ENCODE measurements at regions not wholly inside any gene's neighbourhood (a gene's known extent, or its start where the extent isn't known, plus 50 kb on each side); places are given as distances from the start of the nearest gene placed in this dataset.

DNA sequence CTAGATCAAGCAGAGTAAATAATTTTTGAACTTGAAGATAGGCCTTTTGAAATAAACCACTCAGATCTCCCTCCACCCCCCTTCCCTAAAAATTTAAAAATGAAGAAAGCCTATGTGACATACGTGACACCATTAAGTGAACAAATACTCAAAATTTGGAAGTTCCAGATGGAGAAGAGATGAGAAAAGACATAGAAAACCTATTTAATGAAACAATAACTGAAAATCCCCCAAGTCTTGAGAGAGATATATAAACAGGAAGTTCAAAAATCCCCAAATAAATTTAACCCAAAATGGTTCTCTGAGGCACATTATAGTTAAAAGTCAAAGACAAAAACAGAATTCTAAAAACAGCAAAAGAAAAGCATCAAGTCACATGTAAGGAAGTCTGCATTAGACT, 428.6 kb downstream of the PSAT1 start:
- no peak for DNase-seq (ENCODE audit: low spot score)

DNA sequence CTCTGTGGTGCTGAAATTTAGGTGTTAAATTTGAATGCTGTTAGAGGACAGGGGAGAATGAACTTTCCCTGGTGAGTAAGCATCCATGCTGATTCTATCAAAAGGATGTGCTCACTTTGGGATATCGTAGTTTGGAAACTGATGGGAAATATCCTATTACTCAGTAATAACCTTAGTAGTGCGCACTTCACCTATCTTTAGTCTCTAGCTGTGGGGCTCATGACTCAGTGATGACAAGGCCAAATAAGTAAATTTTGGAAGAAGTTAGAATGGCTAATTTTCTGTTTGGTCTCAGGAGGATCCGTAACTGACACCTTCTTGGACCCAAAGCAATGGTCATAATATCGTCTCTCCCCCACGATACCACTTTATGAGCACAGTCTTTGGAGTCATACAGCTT, 448.4 kb downstream of the PSAT1 start:
- DNase-seq (ENCODE audit: low spot score): no peak

DNA sequence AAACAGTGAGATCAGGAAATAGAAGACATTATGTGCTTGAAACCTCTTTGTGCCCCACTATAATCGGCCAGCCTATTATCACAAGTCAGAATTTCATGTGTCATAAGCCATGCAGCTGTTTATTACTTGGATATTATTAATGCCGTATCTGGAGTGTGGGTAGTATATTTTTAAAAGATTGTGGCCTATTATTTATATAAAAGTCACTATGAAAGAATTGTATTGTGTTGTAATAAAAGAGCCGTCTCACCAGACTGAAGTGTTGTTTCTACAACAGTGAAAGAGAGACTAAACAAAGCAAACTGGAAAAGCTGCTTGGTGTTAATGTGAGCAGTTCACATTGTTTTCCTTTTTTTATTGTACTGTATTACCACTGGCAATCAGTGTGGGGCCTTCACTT, 449.1 kb downstream of the PSAT1 start:
- DNase-seq (ENCODE audit: low spot score): no peak

DNA sequence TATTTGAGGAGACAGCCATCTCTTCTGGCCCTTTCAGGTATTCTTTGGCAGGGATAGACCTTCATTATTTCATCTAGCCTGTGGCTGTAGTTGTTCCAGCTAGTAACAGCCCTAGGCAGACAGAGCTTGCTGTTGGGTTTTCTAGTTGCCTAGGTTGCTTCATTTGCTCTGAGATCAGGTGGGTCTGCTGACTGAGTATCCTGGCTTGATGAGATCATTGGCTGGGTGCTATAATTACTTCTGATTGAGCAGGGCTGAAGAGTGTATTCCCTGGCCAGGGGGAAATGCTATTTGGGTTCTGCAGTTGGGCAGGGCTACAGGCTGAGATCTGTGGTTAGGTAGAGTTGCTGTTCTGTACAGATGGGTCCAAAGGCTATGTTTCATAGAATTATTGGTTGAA, 456.1 kb downstream of the PSAT1 start:
- no peak for DNase-seq (ENCODE audit: low spot score)

GRCh38 chr9:78756813-78757510, 460.0 kb downstream of the PSAT1 start:
- peak; percentile 28 for DNase-seq (ENCODE audit: low spot score)

DNA sequence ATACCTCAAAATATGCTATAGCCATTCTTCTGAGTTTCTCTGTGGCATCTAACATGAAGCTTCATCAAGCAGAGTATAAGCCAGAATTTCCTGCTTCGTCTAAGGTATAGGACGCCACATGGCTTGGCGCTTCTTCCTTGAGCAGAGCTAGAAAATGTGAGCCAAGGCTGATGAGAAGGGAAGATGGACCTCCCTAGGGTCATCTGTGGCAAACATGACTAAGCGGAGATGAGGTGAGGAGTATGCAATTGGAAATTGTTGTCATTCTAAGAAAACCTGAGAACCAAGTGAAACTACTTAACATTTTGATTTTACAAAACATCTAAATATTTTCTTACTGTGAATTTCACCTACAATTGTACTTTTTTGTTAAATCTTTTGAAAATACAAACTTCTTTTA, 466.5 kb downstream of the PSAT1 start:
- DNase-seq (ENCODE audit: low spot score): no peak

DNA sequence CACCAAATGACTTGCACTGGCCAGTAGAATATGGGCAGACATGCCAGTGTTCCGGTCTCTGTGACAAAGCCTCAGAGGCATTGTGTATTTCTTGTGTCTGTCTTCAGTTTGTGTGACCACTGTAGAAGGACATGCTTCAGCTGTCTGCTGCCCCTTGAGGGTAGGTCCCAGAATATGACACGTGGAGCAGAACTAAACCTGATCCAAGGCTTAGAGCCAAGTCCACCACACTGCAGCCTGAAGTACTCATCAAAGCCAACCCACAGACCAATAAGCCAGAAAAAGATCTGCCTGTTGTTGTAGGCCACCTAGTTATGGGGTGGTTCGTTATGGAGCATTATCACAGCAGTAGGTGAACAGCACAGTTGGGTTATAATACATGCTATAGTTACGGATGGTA, 468.9 kb downstream of the PSAT1 start:
- no peak for DNase-seq (ENCODE audit: low spot score)

DNA sequence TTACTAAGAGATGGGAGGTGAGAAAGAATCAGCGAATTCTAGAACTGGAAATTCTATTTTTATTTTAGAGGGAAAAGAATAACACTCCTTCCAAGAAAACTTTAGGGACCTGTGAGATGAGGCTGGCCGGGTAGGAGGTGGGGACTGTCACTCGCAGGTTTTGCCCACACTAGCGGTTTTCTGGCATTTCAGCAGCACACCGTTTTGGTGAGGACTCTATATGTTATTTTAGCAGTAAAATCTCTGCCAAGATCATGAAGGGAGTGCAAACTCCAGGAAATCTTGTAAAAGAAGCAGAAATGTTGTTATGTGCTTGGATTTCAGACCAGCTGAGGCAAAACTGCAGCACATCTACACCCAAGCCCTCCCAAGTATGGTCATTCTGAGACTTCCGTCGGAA, 470.6 kb downstream of the PSAT1 start:
- no peak for DNase-seq (ENCODE audit: low spot score)

GRCh38 chr9:78769690-78770089, 472.8 kb downstream of the PSAT1 start:
- no peak for DNase-seq (ENCODE audit: low spot score)

DNA sequence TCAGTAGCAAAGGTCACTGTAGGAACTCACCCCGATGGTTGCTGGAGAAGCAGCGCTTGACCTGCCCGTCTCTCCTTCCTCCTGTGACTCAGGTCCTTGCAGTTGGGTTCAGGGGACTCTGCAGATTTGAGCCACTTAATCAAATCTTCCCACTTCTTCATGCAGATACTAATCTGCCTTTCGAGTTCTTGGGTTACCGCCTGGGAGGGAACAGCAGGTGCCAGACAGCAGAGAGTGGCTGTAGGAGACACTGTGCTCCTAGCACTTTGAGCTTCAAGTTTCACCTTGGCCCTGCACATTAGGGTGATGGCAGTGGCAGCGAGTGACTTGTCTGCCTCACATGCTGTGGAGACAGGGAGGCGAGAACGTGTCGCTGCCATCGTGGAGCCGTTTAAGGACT, 478.3 kb downstream of the PSAT1 start:
- no peak for DNase-seq (ENCODE audit: low spot score)

- DNase-seq (ENCODE audit: low spot score): peak; percentile 8
These were observed 478.9 kb downstream of the PSAT1 start for GRCh38 chr9:78775696-78776295.

DNA sequence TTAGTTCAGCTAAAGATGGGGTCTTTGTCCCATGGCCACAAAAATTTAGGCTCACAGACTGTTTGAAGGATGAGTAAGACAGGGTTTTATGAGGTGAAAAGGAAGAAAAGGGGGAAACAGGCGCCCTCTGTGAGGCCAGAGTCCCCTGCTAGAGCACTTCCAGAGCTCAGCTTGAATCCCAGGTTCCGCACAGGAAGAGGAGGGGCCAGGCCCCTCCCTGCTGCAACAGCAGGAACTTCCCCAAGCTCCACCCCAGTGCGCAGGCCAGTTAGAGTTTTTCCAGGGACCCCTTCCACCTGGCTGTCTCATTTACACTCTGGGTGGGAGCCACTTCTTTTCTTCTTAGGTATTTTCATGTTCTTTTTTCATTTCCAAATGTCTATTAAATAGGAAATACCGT, 480.8 kb downstream of the PSAT1 start:
- no peak for DNase-seq (ENCODE audit: low spot score)

GRCh38 chr9:78778318-78778717, 481.4 kb downstream of the PSAT1 start:
- no peak for DNase-seq (ENCODE audit: low spot score)

- DNase-seq (ENCODE audit: low spot score): no peak
These were observed 482.0 kb downstream of the PSAT1 start for GRCh38 chr9:78778861-78779374.

DNA sequence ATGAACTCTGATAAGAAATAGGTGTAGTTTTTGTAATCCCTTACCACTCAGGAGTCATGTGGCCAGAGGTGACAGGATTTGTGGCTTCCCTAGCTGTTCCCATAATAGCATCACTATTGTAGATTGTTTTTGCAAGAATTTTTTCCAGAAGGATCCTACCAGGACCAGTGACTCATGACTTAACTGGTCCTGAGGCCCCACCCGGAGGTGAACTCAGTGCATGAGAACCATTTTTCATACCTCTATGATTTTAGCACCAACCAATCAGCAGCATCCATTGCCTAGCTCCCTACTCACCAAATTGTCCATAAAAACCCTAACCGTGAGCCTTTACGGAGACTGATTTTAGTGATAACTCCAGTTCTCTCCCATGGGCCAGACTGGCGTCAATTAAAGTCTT, 484.8 kb downstream of the PSAT1 start:
- DNase-seq (ENCODE audit: low spot score): no peak

- DNase-seq (ENCODE audit: low spot score): no peak
These were observed 485.3 kb downstream of the PSAT1 start for GRCh38 chr9:78782234-78782633.

GRCh38 chr9:78782858-78783257, 485.9 kb downstream of the PSAT1 start:
- no peak for DNase-seq (ENCODE audit: low spot score)

DNA sequence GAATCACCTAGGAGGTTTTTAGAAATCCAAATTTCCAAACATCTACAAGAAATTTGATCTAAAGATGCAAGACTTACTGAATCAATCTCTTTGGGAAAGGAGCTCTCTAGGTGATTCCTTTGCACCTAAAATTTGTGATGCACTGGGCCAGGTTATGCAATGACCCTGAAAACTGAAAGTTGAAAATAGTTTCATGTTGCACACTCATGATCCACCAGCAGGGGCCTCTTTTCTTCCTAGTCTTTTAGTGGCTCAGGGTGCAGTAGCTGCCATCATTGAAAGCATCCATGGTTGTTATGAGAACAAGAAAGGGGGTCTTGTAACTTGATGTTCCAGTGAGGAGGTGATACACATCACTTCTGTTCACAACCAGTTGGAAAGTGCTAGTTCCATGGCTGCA, 486.8 kb downstream of the PSAT1 start:
- DNase-seq (ENCODE audit: low spot score): peak; percentile 6

DNA sequence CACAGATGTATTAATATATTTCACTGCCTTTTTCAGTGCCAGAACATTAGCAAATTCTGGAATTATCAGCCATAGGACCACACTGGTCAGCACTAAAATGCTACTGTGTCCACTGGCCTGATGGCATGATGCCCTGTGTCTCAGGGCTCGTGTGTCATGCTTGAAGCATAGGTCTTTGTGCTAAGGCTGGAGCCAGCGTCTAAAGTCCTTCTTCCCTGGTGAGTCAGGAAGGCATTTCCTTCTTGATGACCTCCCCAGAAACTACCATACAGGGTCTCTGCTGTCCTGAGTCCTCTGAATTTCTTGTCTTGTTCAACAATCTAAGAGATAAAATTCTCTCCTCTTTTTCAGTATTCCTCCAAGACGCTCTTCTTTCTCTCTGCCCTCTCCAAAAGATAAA, 489.9 kb downstream of the PSAT1 start:
- DNase-seq (ENCODE audit: low spot score): no peak

DNA sequence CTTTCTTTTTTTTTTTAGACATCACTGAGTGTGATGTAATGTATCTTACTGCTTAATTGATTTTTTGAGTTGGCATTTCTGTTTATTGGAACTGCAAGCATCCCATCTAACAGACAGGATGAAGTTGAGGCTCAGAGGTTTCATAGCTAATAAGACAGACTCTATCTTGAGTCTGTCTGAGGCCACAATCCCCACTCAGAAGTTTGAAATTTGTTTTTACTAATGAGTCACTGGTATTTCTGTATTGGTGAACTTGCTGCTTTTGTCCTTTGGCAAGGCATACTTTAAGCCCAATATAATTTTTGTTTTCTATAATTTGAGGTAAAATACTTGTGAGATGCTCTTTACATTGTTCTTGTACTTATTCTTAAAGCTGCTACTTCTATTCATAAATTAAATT, 491.2 kb downstream of the PSAT1 start:
- no peak for DNase-seq (ENCODE audit: low spot score)

GRCh38 chr9:78791779-78792178, 494.9 kb downstream of the PSAT1 start:
- no peak for DNase-seq (ENCODE audit: low spot score)

DNA sequence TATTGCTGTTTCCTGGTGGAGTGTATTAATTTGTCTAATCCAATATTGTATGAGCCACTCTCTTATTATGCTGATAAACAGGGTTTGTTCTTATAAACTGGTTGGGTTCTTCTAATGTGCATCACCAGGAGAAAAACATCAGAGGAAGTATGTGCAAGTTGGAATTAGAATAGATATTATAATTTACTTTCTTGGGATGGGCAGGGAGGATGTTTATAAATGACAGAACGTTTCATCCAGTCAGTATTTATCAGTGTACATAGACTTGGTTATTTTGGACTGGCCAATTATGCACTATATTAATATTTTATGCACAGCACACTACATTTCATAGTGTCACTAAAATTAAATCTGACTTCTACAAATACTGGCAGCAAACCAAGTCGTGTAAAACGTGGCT, 495.8 kb downstream of the PSAT1 start:
- DNase-seq (ENCODE audit: low spot score): no peak

GRCh38 chr9:78805771-78806170, 508.8 kb downstream of the PSAT1 start:
- DNase-seq (ENCODE audit: low spot score): no peak
